ENCODE measurements at regions not wholly inside any gene's neighbourhood (a gene's known extent, or its start where the extent isn't known, plus 50 kb on each side); places are given as distances from the start of the nearest gene placed in this dataset.
"Not testable (repeated sequence)": the region's sequence is repeated elsewhere in the genome, so short reads cannot be mapped to it uniquely, and the experiment has no call there.

DNA sequence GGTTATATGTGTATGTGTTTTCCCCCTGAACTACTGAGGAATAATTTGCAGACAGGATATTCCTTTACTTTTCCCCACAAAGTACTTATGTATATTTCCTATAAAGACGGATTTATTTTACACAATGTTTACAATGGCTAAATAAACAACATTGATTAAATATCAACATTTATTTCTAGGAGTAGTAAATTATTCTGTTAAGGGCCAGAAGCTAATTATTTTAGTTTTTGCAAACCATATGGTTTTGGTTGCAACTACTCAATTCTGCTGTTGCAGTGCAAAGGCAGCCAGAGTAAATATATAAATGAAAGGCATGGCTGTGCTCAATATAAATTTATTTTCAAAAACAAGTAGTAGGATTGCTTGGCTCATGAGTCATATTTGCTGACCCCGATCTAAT lies 907.1 kb upstream of the MBL2 start:
- no peak overlapping the region for H3K27ac ChIP-seq
- CTCF ChIA-PET = no interaction called here
- DNase-seq (ENCODE audit: low spot score) = no peak
- POLR2A ChIA-PET (ENCODE audit: low non-redundant PET) = no interaction called here
- TF ChIP-seq, protein P1, sequence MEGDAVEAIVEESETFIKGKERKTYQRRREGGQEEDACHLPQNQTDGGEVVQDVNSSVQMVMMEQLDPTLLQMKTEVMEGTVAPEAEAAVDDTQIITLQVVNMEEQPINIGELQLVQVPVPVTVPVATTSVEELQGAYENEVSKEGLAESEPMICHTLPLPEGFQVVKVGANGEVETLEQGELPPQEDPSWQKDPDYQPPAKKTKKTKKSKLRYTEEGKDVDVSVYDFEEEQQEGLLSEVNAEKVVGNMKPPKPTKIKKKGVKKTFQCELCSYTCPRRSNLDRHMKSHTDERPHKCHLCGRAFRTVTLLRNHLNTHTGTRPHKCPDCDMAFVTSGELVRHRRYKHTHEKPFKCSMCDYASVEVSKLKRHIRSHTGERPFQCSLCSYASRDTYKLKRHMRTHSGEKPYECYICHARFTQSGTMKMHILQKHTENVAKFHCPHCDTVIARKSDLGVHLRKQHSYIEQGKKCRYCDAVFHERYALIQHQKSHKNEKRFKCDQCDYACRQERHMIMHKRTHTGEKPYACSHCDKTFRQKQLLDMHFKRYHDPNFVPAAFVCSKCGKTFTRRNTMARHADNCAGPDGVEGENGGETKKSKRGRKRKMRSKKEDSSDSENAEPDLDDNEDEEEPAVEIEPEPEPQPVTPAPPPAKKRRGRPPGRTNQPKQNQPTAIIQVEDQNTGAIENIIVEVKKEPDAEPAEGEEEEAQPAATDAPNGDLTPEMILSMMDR (conservative IDR thresholded peaks at IDR 0.05; ENCODE audit: low read depth) = no peak

DNA sequence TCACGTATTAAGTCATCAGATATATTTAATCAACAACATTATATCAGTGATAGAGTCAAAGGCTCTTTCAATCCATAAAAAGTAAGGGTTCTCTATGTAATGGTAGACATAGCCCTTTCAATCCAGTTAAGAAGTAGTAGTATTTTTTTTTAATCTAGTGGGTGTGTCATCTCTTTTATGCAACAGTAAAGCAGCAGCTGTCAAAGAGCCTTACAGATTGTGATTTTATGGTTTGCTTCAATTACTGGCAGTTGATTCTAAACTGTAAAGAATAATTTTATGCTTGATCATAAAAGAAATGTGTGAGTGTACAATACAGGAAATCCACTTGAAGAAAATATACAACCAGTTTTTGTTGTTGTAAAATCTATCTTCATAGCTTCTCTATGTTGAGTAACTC lies 902.6 kb upstream of the MBL2 start:
- CTCF ChIA-PET = no interaction called here
- H3K27ac ChIP-seq = no peak overlapping the region
- TF ChIP-seq, protein P1 (conservative IDR thresholded peaks at IDR 0.05; ENCODE audit: low read depth) = no peak
- POLR2A ChIA-PET (ENCODE audit: low non-redundant PET) = no interaction called here
- no peak for DNase-seq (ENCODE audit: low spot score)

DNA sequence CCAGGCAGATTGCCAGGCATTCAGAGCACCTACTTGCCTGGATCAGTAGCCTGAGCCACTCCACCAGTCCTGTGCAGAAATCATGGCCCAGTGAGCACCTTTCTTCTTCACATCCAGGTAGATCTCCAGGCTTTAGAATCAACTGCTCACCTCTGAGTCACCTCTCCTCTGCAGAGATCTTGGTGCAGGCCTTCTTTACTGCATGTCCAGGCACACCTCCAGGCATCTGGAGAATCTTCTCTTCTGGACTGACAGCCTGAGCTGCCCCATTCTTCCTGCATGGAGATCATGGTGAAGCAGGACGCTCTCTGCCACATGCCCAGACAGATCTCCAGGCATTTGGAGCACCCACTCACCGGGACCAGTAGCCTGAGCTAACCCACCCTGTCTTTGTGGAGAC lies 894.5 kb upstream of the MBL2 start:
- POLR2A ChIA-PET (ENCODE audit: low non-redundant PET) = interaction anchor here (0.5 kb wide), 1 partner anchor 1073 kb away, joined by 3 read pairs; no protein-coding TSS in a partner anchor
- CTCF ChIA-PET = no interaction called here
- TF ChIP-seq, protein P1 (conservative IDR thresholded peaks at IDR 0.05; ENCODE audit: low read depth) = no peak
- H3K27ac ChIP-seq = no peak overlapping the region
- peak; percentile 6 for DNase-seq (ENCODE audit: low spot score)

DNA sequence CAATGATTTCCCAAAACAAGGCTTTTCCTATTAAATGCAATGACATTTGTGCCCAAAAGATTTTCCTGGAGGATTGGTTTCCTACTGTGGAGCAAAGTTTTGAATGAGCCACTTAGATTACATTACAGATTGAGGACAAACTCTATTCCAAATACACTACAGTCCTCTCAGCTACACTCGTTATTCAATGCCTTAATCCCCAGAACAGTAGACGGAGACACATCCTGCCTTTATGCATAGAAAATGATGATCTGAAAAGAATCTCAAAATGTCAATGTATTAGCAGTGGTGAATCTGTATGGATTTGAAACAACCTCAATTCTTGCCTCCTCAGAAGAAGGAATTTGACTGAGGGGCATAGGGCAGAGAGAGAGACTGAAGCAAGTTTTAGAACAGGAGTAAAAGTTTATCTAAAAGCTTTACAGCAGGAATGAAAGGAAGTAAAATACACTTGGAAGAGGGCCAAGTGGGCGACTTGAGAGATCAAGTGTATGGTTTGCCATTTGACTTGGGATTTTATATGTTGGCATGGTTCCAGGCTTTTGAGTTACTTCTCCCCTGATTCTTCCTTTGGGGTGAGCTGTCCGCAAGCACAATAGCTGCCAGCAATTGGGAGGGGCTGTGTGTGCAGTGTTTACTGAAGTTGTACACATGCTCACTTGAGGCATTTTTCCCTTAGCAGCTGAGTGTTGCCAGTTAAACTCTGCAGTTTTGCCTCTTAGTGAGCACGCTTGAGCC lies 891.9 kb upstream of the MBL2 start:
- TF ChIP-seq, protein P1 (conservative IDR thresholded peaks at IDR 0.05; ENCODE audit: low read depth) = no peak
- CTCF ChIA-PET = no interaction called here

DNA sequence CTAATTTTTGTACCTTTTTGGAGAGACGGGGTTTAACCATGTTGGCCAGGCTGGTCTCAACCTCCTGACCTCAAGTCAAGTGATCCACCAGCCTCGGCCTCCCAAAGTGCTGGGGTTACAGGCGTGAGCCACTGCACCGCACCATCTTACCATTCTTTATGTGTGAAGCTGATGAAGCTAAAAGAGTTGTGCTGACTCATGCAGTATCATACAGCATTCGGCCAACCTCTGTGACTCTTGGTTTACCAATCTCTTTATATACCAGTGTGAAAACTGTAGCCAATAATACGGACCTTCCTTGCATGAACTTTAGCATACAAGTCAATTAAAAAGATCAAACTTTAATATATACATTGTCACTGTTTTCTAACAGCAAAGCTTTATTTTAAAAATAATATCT lies 878.2 kb upstream of the MBL2 start:
- POLR2A ChIA-PET (ENCODE audit: low non-redundant PET) = no interaction called here
- no peak overlapping the region for H3K27ac ChIP-seq

More for the DNA sequence above, 891.9 kb upstream of the MBL2 start:
- POLR2A ChIA-PET (ENCODE audit: low non-redundant PET) = no interaction called here
- no peak overlapping the region for H3K27ac ChIP-seq
- DNase-seq (ENCODE audit: low spot score) = no peak

DNA sequence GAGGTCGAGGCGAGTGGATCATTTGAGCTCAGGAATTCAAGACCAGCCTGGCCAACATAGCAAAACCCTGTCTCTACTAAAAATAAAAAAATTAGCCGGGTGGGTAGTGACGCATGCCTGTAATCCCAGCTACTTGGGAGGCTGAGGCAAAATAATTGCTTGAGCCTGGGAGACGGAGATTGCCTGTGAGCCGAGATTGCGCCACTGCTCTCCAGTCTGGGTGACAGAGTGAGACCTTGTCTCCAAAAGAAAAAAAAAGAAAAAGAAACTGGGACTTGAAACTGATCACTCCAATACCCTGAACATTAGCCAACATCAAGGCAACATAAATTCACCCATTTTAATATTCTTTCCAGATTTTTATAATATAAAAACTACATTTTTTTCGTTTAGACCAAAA lies 874.6 kb upstream of the MBL2 start:
- DNase-seq (ENCODE audit: low spot score); H3K27ac ChIP-seq; CTCF ChIA-PET; POLR2A ChIA-PET (ENCODE audit: low non-redundant PET): not testable (repeated sequence)

More for the DNA sequence above, 878.2 kb upstream of the MBL2 start:
- no peak for DNase-seq (ENCODE audit: low spot score)
- TF ChIP-seq, protein P1 (conservative IDR thresholded peaks at IDR 0.05; ENCODE audit: low read depth) = no peak
- CTCF ChIA-PET = no interaction called here

DNA sequence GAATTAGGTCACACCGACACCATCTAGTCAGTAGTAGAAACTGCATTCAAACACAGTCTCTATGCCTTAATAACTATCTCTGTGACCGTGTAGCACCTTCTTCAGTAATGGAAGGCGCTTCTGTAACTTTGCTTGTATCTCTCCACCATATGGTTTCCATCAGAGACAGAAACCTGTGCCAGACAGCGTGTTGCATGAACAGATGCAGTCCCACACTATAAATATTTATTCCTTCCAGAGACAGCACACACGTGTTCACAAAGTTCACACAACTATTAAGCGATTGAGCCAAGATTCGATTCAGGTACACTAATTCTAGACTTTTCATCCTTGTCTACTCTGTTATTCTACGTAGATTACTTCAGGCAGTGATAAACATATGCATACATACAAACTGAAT lies 873.9 kb upstream of the MBL2 start:
- H3K27ac ChIP-seq = no peak overlapping the region
- TF ChIP-seq, protein P1 (conservative IDR thresholded peaks at IDR 0.05; ENCODE audit: low read depth) = no peak
- POLR2A ChIA-PET (ENCODE audit: low non-redundant PET) = no interaction called here
- DNase-seq (ENCODE audit: low spot score) = no peak
- CTCF ChIA-PET = no interaction called here
